Posterior vena cava (tissue), 2 donors: ENCODE measurements at regions not wholly inside any gene's neighbourhood (a gene's known extent, or its start where the extent isn't known, plus 50 kb on each side); places are given as distances from the start of the nearest gene placed in this dataset.

Source experiments
- DNase-seq: peaks from one replicate; pipeline ENCODE4 v3.0.0-alpha.2; 2020; ENCODE audit warnings: low spot score
- intact Hi-C, 2 donors: fragments of 100-400 bp; cut with DNase I; formaldehyde crosslinking; loops; one replicate each; pipeline versions ENCODE4 v1.14.1 to v1.14.2; 2022 to 2023
- donor health status: DM: yes; HTN: yes; CAD: no.
- donor health status: DM: yes; HTN: yes; CAD: no.

GRCh38 chr12:77725611-77726010 is 105.1 kb upstream of the NAV3 start:
- intact Hi-C loops: no loop called here
- DNase-seq: no peak

- no peak for DNase-seq
- intact Hi-C loops: loop anchor here in 1 of 2 donors (5.0 kb wide), 1 partner anchor 203 kb away; no protein-coding TSS in a partner anchor
These were observed 106.2 kb upstream of the NAV3 start for GRCh38 chr12:77724367-77724957.

GRCh38 chr12:77723308-77723707 is 107.4 kb upstream of the NAV3 start:
- intact Hi-C loops: loop anchor here in 1 of 2 donors (5.0 kb wide), 1 partner anchor 204 kb away; no protein-coding TSS in a partner anchor
- DNase-seq: no peak

- no peak for DNase-seq
- intact Hi-C loops: loop anchor here in 1 of 2 donors (5.0 kb wide), 1 partner anchor 205 kb away; no protein-coding TSS in a partner anchor
These were observed 108.2 kb upstream of the NAV3 start for GRCh38 chr12:77722536-77722935.

GRCh38 chr12:77720258-77720657 is 110.4 kb upstream of the NAV3 start:
- intact Hi-C loops: loop anchor here in 1 of 2 donors (5.0 kb wide), 1 partner anchor 207 kb away; no protein-coding TSS in a partner anchor
- DNase-seq: no peak

GRCh38 chr12:77710209-77710608 is 120.5 kb upstream of the NAV3 start:
- intact Hi-C loops: no loop called here

GRCh38 chr12:77697126-77697525 is 133.6 kb upstream of the NAV3 start:
- intact Hi-C loops: no loop called here
- no peak for DNase-seq

More at GRCh38 chr12:77710209-77710608, 120.5 kb upstream of the NAV3 start:
- no peak for DNase-seq

GRCh38 chr12:77696183-77696582 is 134.5 kb upstream of the NAV3 start:
- DNase-seq: no peak
- intact Hi-C loops: no loop called here

GRCh38 chr12:77689510-77690086 is 141.1 kb upstream of the NAV3 start:
- DNase-seq: no peak
- intact Hi-C loops: no loop called here

GRCh38 chr12:77687321-77687720 is 143.4 kb upstream of the NAV3 start:
- DNase-seq: no peak
- intact Hi-C loops: no loop called here

GRCh38 chr12:77686760-77687159 is 143.9 kb upstream of the NAV3 start:
- intact Hi-C loops: no loop called here
- no peak for DNase-seq

- intact Hi-C loops: no loop called here
- DNase-seq: no peak
These were observed 144.8 kb upstream of the NAV3 start for GRCh38 chr12:77685901-77686300.

GRCh38 chr12:77685112-77685511 is 145.6 kb upstream of the NAV3 start:
- DNase-seq: no peak
- intact Hi-C loops: no loop called here

- DNase-seq: no peak
- intact Hi-C loops: no loop called here
These were observed 148.2 kb upstream of the NAV3 start for GRCh38 chr12:77682488-77682887.

- DNase-seq: no peak
- intact Hi-C loops: no loop called here
These were observed 149.0 kb upstream of the NAV3 start for GRCh38 chr12:77681726-77682125.

- intact Hi-C loops: no loop called here
- DNase-seq: no peak
These were observed 151.0 kb upstream of the NAV3 start for GRCh38 chr12:77679686-77680085.

GRCh38 chr12:77678621-77679020 is 152.1 kb upstream of the NAV3 start:
- intact Hi-C loops: no loop called here
- no peak for DNase-seq

GRCh38 chr12:77667101-77667500 is 163.6 kb upstream of the NAV3 start:
- DNase-seq: no peak
- intact Hi-C loops: no loop called here

- intact Hi-C loops: no loop called here
- no peak for DNase-seq
These were observed 182.0 kb upstream of the NAV3 start for GRCh38 chr12:77648716-77649115.

- no peak for DNase-seq
- intact Hi-C loops: no loop called here
These were observed 184.6 kb upstream of the NAV3 start for GRCh38 chr12:77645966-77646598.
